ENCODE measurements at regions not wholly inside any gene's neighbourhood (a gene's known extent, or its start where the extent isn't known, plus 50 kb on each side); places are given as distances from the start of the nearest gene placed in this dataset.

- Histone ChIP-seq H3K23ac (ENCODE audit: low read depth, low read length, poor library complexity) (no peak overlapping the region), H3K36me3 (replicated peaks in 1 of 2; ENCODE audit: control insufficient read depth in 2 of 2, insufficient read depth in 2 of 2, low read length in 2 of 2) (no peaks in the 10 kb centered on the region), H3K4ac (ENCODE audit: low read length) (no peak overlapping the region), H3K4me1 (ENCODE audit: control insufficient read depth in 2 of 2, insufficient read depth in 1 of 2, low read depth in 1 of 2, low read length in 2 of 2) (peaks cover 0 to 4% of the 10 kb centered on the region in 2 donors), H3K27ac (replicated peaks; ENCODE audit: low read length) (no peak overlapping the region), H2AK5ac (ENCODE audit: low read depth, low read length) (no peak overlapping the region), H3K18ac (ENCODE audit: low read length) (no peak overlapping the region), H4K91ac (ENCODE audit: low read depth, low read length, poor library complexity) (no peak overlapping the region), H2BK12ac (ENCODE audit: low read length) (no peak overlapping the region), H3K14ac (ENCODE audit: low read length) (no peak overlapping the region), H2AFZ (ENCODE audit: low read length) (no peak overlapping the region), H2BK15ac (ENCODE audit: low read length) (no peak overlapping the region), H3K4me2 (ENCODE audit: insufficient read depth, low read length, poor library complexity, severe bottlenecking) (no peak overlapping the region), H3K4me3 (ENCODE audit: low read length in 2 of 2) (no peak overlapping the region), H3K79me1 (ENCODE audit: low read depth, low read length) (no peaks in the 10 kb centered on the region), H4K8ac (ENCODE audit: low read depth, low read length) (no peak overlapping the region), H2BK5ac (ENCODE audit: low read length) (no peak overlapping the region), H2BK120ac (ENCODE audit: low read depth, low read length) (no peak overlapping the region), H3K9ac (ENCODE audit: low read depth, low read length, poor library complexity) (no peak overlapping the region), H3K9me3 (replicated peaks in 1 of 2; ENCODE audit: control insufficient read depth in 2 of 2, insufficient read depth in 1 of 2, low read depth in 1 of 2, low read length in 2 of 2) (peaks cover 0 to 2% of the 10 kb centered on the region in 2 donors), H3K27me3 (ENCODE audit: control insufficient read depth in 3 of 3, insufficient read depth in 3 of 3, low read depth in 1 of 3, low read length in 3 of 3) (no peaks in the 10 kb centered on the region)
- no peak for DNase-seq (ENCODE audit: low spot score)
- WGBS, 2 donors (ENCODE audit: extremely low coverage in 2 of 2, insufficient read length in 2 of 2, insufficient replicate concordance in 1 of 2): no CpG with 5 or more reads among the region's 5 CpGs
These were observed 1325.8 kb downstream of the TBC1D22A start for GRCh38 chr22:48088251-48088650.

- Histone ChIP-seq H3K9ac (ENCODE audit: low read depth, low read length, poor library complexity) (no peak overlapping the region), H2AK5ac (ENCODE audit: low read depth, low read length) (no peak overlapping the region), H2BK5ac (ENCODE audit: low read length) (no peak overlapping the region), H3K27me3 (ENCODE audit: control insufficient read depth in 3 of 3, insufficient read depth in 3 of 3, low read depth in 1 of 3, low read length in 3 of 3) (no peaks in the 10 kb centered on the region), H3K27ac (replicated peaks; ENCODE audit: low read length) (no peak overlapping the region), H3K4me1 (ENCODE audit: control insufficient read depth in 2 of 2, insufficient read depth in 1 of 2, low read depth in 1 of 2, low read length in 2 of 2) (peaks cover 0 to 4% of the 10 kb centered on the region in 2 donors), H3K9me3 (replicated peaks in 1 of 2; ENCODE audit: control insufficient read depth in 2 of 2, insufficient read depth in 1 of 2, low read depth in 1 of 2, low read length in 2 of 2) (peaks cover 0 to 2% of the 10 kb centered on the region in 2 donors), H3K79me1 (ENCODE audit: low read depth, low read length) (no peaks in the 10 kb centered on the region), H3K4ac (ENCODE audit: low read length) (no peak overlapping the region), H2BK120ac (ENCODE audit: low read depth, low read length) (no peak overlapping the region), H3K23ac (ENCODE audit: low read depth, low read length, poor library complexity) (no peak overlapping the region), H4K8ac (ENCODE audit: low read depth, low read length) (no peak overlapping the region), H2BK12ac (ENCODE audit: low read length) (no peak overlapping the region), H3K18ac (ENCODE audit: low read length) (no peak overlapping the region), H3K4me2 (ENCODE audit: insufficient read depth, low read length, poor library complexity, severe bottlenecking) (no peak overlapping the region), H3K36me3 (replicated peaks in 1 of 2; ENCODE audit: control insufficient read depth in 2 of 2, insufficient read depth in 2 of 2, low read length in 2 of 2) (no peaks in the 10 kb centered on the region), H3K4me3 (ENCODE audit: low read length in 2 of 2) (no peak overlapping the region), H4K91ac (ENCODE audit: low read depth, low read length, poor library complexity) (no peak overlapping the region), H3K14ac (ENCODE audit: low read length) (no peak overlapping the region), H2BK15ac (ENCODE audit: low read length) (peak overlapping the region; percentile 20), H2AFZ (ENCODE audit: low read length) (no peak overlapping the region)
- WGBS, 2 donors (ENCODE audit: extremely low coverage in 2 of 2, insufficient read length in 2 of 2, insufficient replicate concordance in 1 of 2): no CpG with 5 or more reads among the region's 8 CpGs
- no peak for DNase-seq (ENCODE audit: low spot score)
These were observed 1323.6 kb downstream of the TBC1D22A start for GRCh38 chr22:48085901-48086645.

DNA sequence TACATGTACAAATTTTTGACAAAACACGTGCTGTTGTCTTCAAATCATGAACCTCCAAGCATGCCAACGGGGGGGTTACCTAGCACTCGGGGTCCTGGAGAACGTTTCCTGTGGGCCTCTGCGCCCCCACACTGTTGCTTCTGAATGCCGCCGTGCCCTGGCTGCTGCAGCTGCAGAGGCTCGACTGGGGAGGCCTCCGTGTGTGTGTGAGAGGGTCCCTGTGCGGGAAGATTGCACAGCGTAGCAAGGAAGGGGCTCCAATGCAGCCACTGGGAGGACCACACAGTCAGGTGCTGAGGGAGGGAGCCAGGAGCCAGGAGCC is 1322.2 kb downstream of the TBC1D22A start:
- peaks cover 0 to 2% of the 10 kb centered on the region in 2 donors for H3K9me3 ChIP-seq (replicated peaks in 1 of 2; ENCODE audit: control insufficient read depth in 2 of 2, insufficient read depth in 1 of 2, low read depth in 1 of 2, low read length in 2 of 2)
- no peak overlapping the region for H2BK120ac ChIP-seq (ENCODE audit: low read depth, low read length)
- no peak for DNase-seq (ENCODE audit: low spot score)
- H3K4ac ChIP-seq (ENCODE audit: low read length): no peak overlapping the region
- no peaks in the 10 kb centered on the region for H3K36me3 ChIP-seq (replicated peaks in 1 of 2; ENCODE audit: control insufficient read depth in 2 of 2, insufficient read depth in 2 of 2, low read length in 2 of 2)
- no peak overlapping the region for H4K91ac ChIP-seq (ENCODE audit: low read depth, low read length, poor library complexity)
- peak overlapping the region; percentile 17 for H2AK5ac ChIP-seq (ENCODE audit: low read depth, low read length)
- H2BK5ac ChIP-seq (ENCODE audit: low read length): no peak overlapping the region
- WGBS, 2 donors (ENCODE audit: extremely low coverage in 2 of 2, insufficient read length in 2 of 2, insufficient replicate concordance in 1 of 2): no CpG with 5 or more reads among the region's 11 CpGs
- no peak overlapping the region for H3K14ac ChIP-seq (ENCODE audit: low read length)
- H3K27ac ChIP-seq (replicated peaks; ENCODE audit: low read length): no peak overlapping the region
- H3K4me3 ChIP-seq (ENCODE audit: low read length in 2 of 2): no peak overlapping the region
- H2BK15ac ChIP-seq (ENCODE audit: low read length): no peak overlapping the region
- H2BK12ac ChIP-seq (ENCODE audit: low read length): no peak overlapping the region
- no peaks in the 10 kb centered on the region for H3K27me3 ChIP-seq (ENCODE audit: control insufficient read depth in 3 of 3, insufficient read depth in 3 of 3, low read depth in 1 of 3, low read length in 3 of 3)
- no peaks in the 10 kb centered on the region for H3K79me1 ChIP-seq (ENCODE audit: low read depth, low read length)
- peak overlapping the region; percentile 34 for H3K9ac ChIP-seq (ENCODE audit: low read depth, low read length, poor library complexity)
- H2AFZ ChIP-seq (ENCODE audit: low read length): no peak overlapping the region
- no peak overlapping the region for H4K8ac ChIP-seq (ENCODE audit: low read depth, low read length)
- H3K23ac ChIP-seq (ENCODE audit: low read depth, low read length, poor library complexity): no peak overlapping the region
- peaks cover 0 to 4% of the 10 kb centered on the region in 2 donors for H3K4me1 ChIP-seq (ENCODE audit: control insufficient read depth in 2 of 2, insufficient read depth in 1 of 2, low read depth in 1 of 2, low read length in 2 of 2)
- peak overlapping the region; percentile 51 for H3K18ac ChIP-seq (ENCODE audit: low read length)
- no peak overlapping the region for H3K4me2 ChIP-seq (ENCODE audit: insufficient read depth, low read length, poor library complexity, severe bottlenecking)

- no peak overlapping the region for H3K23ac ChIP-seq (ENCODE audit: low read depth, low read length, poor library complexity)
- no peak overlapping the region for H3K4ac ChIP-seq (ENCODE audit: low read length)
- H3K9ac ChIP-seq (ENCODE audit: low read depth, low read length, poor library complexity): no peak overlapping the region
- H3K4me2 ChIP-seq (ENCODE audit: insufficient read depth, low read length, poor library complexity, severe bottlenecking): no peak overlapping the region
- no peaks in the 10 kb centered on the region for H3K27me3 ChIP-seq (ENCODE audit: control insufficient read depth in 3 of 3, insufficient read depth in 3 of 3, low read depth in 1 of 3, low read length in 3 of 3)
- no peak overlapping the region for H2BK5ac ChIP-seq (ENCODE audit: low read length)
- H4K91ac ChIP-seq (ENCODE audit: low read depth, low read length, poor library complexity): no peak overlapping the region
- H3K18ac ChIP-seq (ENCODE audit: low read length): peak overlapping the region; percentile 51
- peaks cover 0 to 4% of the 10 kb centered on the region in 2 donors for H3K4me1 ChIP-seq (ENCODE audit: control insufficient read depth in 2 of 2, insufficient read depth in 1 of 2, low read depth in 1 of 2, low read length in 2 of 2)
- no peak overlapping the region for H3K27ac ChIP-seq (replicated peaks; ENCODE audit: low read length)
- no peak overlapping the region for H2BK120ac ChIP-seq (ENCODE audit: low read depth, low read length)
- peaks cover 0 to 2% of the 10 kb centered on the region in 2 donors for H3K9me3 ChIP-seq (replicated peaks in 1 of 2; ENCODE audit: control insufficient read depth in 2 of 2, insufficient read depth in 1 of 2, low read depth in 1 of 2, low read length in 2 of 2)
- no peak overlapping the region for H3K14ac ChIP-seq (ENCODE audit: low read length)
- H3K4me3 ChIP-seq (ENCODE audit: low read length in 2 of 2): no peak overlapping the region
- H4K8ac ChIP-seq (ENCODE audit: low read depth, low read length): no peak overlapping the region
- H3K79me1 ChIP-seq (ENCODE audit: low read depth, low read length): no peaks in the 10 kb centered on the region
- H2AK5ac ChIP-seq (ENCODE audit: low read depth, low read length): no peak overlapping the region
- WGBS, 2 donors (ENCODE audit: extremely low coverage in 2 of 2, insufficient read length in 2 of 2, insufficient replicate concordance in 1 of 2): no CpG with 5 or more reads among the region's 13 CpGs
- H2AFZ ChIP-seq (ENCODE audit: low read length): no peak overlapping the region
- no peaks in the 10 kb centered on the region for H3K36me3 ChIP-seq (replicated peaks in 1 of 2; ENCODE audit: control insufficient read depth in 2 of 2, insufficient read depth in 2 of 2, low read length in 2 of 2)
- DNase-seq (ENCODE audit: low spot score): no peak
- no peak overlapping the region for H2BK15ac ChIP-seq (ENCODE audit: low read length)
- no peak overlapping the region for H2BK12ac ChIP-seq (ENCODE audit: low read length)
These were observed 1321.7 kb downstream of the TBC1D22A start for GRCh38 chr22:48084041-48084728.
